Muscle layer of duodenum (tissue), 2 donors: ENCODE measurements at regions not wholly inside any gene's neighbourhood (a gene's known extent, or its start where the extent isn't known, plus 50 kb on each side); places are given as distances from the start of the nearest gene placed in this dataset.
"Not testable (repeated sequence)": the region's sequence is repeated elsewhere in the genome, so short reads cannot be mapped to it uniquely, and the experiment has no call there.

Experiments used
- H3K27ac ChIP-seq: one replicate; pipeline ENCODE4 v1.7.0; 2013; ENCODE audit warnings: mild to moderate bottlenecking, low read length
- H3K27me3 ChIP-seq: one replicate; pipeline ENCODE4 v1.7.0; 2013; ENCODE audit warnings: low read depth, mild to moderate bottlenecking, control low read depth, low read length
- H3K36me3 ChIP-seq, 2 donors: one replicate each; pipeline ENCODE4 v1.7.0; 2013; ENCODE audit warnings: low read length in 2 of 2, control low read depth in 1 of 2, mild to moderate bottlenecking in 1 of 2; ENCODE audit not compliant: insufficient read depth in 2 of 2, control insufficient read depth in 1 of 2
- H3K4me1 ChIP-seq, 2 donors: one replicate each; pipeline ENCODE4 v1.7.0; 2013; ENCODE audit warnings: low read length in 2 of 2, mild to moderate bottlenecking in 2 of 2, control low read depth in 1 of 2, moderate library complexity in 1 of 2; ENCODE audit not compliant: insufficient read depth in 2 of 2, control insufficient read depth in 1 of 2
- H3K4me3 ChIP-seq, 2 donors: one replicate each; pipeline ENCODE4 v1.7.0; 2013; ENCODE audit warnings: low read length in 2 of 2, low read depth in 1 of 2, mild to moderate bottlenecking in 1 of 2
- H3K9me3 ChIP-seq, 2 donors: one replicate each; pipeline ENCODE4 v1.7.0; 2013; ENCODE audit warnings: low read length in 2 of 2, control low read depth in 1 of 2, mild to moderate bottlenecking in 1 of 2; ENCODE audit not compliant: control insufficient read depth in 1 of 2
- donor health status: healthy.

DNA sequence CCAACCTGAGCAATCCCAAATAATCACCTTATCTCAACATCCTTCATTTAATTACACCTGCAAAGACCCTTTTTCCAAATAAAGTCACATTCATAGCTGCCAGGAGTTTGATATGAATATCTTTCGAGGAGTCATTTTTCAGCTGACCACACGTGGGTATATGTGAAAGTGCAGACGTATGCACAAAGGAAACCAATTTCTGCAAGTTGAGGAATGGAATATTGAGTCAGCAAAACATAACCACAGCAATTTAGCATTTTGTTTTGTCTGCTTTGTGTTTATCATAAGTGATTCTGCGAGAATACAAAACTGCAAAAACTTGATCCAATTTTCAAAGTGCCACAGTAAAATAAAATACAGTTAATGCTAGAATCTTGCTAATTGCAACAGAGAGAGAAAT, 295.9 kb downstream of the SUCLA2 start:
- Histone ChIP-seq H3K36me3 (no peaks in the 10 kb centered on the region), H3K27ac (no peak overlapping the region), H3K9me3 (no peaks in the 10 kb centered on the region), H3K27me3 (no peaks in the 10 kb centered on the region), H3K4me1 (no peaks in the 10 kb centered on the region), H3K4me3 (no peak overlapping the region)

DNA sequence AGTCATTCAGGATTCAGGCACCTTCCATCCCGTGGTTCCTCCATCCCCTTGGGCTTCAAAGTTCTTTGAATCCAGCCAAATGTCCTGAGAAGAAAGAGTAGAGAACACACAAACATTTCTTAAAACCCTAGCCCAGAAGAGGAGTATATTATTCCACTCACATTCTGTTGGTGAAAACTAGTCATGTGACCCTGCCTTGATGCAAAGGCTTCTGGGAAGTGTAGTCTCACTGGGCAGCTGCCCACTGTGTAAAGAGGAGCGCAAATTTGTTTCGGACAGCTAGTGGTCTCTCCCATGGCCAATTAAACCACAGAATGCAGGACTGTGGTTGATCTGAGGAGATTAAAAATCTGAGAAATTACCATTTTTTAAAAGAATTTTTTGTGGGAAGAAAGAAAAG, 304.4 kb downstream of the SUCLA2 start:
- H3K4me1 ChIP-seq: no peaks in the 10 kb centered on the region
- no peak overlapping the region for H3K4me3 ChIP-seq
- H3K27me3 ChIP-seq: no peaks in the 10 kb centered on the region
- no peak overlapping the region for H3K27ac ChIP-seq
- H3K9me3 ChIP-seq: no peaks in the 10 kb centered on the region
- H3K36me3 ChIP-seq: no peaks in the 10 kb centered on the region

DNA sequence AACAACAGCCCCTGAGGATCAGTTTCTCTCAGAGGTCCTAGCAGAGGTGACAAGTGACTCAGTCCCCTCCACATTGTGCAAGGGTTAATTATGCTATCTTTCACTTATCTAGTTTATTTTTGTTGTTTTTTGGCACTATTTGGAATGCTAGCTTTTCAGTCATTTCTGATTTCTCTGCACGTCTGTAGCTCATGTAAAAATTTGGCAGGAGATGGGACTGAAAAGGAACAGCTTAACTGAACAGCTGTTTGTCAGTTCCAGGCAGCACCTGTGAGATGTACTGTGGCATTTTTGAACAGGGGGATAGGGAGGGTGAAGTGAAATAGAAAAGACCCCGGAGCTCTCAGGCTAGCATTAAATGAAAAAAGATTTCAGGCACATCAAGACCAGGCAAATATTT, 313.5 kb downstream of the SUCLA2 start:
- Histone ChIP-seq H3K27ac (no peak overlapping the region), H3K27me3 (no peaks in the 10 kb centered on the region), H3K4me3 (no peak overlapping the region), H3K36me3 (no peaks in the 10 kb centered on the region), H3K9me3 (peaks cover 0 to 2% of the 10 kb centered on the region in 2 donors), H3K4me1 (no peaks in the 10 kb centered on the region)

DNA sequence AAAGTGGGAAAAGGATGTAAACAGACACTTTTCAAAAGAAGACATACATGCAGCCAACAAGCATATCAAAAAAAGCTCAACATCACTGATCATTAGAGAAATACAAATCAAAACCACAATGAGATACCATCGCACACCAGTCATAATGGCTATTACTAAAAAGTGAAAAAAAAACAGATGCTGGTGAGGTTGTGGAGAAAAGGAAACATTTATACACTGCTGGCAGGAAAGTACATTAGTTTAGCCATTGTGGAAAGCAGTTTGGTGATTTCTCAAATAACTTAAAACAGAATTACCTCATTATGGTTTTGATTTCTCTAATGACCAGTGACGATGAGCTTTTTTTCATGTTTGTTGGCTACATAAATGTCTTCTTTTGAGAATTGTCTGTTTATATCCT, 315.9 kb downstream of the SUCLA2 start:
- H3K27ac ChIP-seq, H3K9me3 ChIP-seq, H3K27me3 ChIP-seq, H3K36me3 ChIP-seq, H3K4me3 ChIP-seq, H3K4me1 ChIP-seq: not testable (repeated sequence)

DNA sequence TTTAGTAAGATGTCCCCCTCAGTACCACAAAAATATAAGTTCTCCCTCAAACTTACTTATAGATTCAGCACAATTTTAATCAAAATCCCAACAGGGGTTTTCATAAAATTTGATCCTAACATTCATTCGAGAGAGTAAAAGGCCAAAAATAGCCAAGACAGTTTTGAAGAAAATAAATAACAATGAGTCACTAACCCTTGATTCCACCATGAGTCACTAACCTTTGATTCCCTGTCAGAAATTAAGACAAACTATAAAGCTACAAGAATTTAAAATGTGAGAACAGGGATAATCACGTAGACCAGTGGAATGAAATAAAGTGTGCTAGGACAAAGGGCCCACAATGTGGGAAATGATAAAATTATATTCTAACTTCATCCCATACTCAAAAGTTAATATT, 320.3 kb downstream of the SUCLA2 start:
- peaks cover 0 to 2% of the 10 kb centered on the region in 2 donors for H3K9me3 ChIP-seq
- no peaks in the 10 kb centered on the region for H3K4me1 ChIP-seq
- H3K4me3 ChIP-seq: no peak overlapping the region
- no peaks in the 10 kb centered on the region for H3K36me3 ChIP-seq
- no peak overlapping the region for H3K27ac ChIP-seq
- no peaks in the 10 kb centered on the region for H3K27me3 ChIP-seq

DNA sequence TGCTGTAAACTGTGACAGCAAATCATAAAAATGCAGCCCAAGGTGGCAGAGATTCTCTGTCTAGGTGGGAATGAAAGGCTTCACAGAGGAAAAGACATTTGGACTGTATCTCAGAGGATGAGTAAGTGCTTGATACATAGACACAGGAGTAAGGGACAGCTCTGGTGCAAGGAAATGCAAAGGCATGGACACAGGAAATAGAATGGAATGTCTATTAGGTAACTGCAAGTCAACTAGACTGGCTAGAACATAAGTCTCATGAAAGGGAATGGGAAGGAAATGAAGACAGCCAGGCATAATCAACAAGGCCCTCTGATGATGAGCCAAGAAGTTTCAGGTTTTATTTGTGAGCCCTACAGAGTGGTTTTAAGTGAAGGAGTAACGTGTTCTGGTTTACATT, 321.7 kb downstream of the SUCLA2 start:
- Histone ChIP-seq H3K4me3 (no peak overlapping the region), H3K4me1 (no peaks in the 10 kb centered on the region), H3K9me3 (peaks cover 0 to 2% of the 10 kb centered on the region in 2 donors), H3K36me3 (no peaks in the 10 kb centered on the region), H3K27ac (no peak overlapping the region), H3K27me3 (no peaks in the 10 kb centered on the region)

DNA sequence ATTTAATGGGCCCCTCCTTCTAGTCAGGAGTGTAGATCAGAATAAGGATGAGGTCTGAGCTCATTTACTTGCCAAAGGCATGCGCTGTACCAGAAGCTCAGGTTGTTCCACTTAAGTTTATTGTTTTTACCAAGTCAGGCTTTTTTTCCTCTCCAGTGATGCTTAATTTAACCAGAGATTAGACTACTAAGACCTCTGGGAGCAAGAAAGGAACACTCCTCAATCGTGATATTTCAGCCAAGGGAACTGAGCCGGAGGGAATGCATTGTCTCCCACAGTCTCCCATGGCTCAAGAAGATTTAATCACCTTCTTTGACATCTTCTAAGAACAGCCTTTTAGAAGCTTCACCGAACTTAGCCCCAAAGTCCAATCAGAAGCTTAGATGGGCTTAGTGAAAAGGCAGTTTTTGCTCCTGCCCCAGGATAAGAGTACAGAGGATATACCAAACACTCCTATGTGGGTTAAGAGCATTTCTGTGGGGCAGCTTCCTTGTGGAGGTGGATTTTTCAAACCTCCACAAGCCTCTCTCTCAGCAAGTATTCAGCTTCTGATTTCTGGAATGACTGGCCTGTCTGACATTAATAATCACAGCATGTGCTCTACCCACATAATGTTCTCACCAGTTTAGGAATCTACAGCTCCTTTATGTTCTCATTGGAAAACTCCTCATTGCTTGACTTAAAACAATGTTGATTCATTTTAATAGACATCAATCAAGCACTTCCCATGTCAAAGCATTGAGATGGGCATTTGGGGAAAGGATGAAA, 322.7 kb downstream of the SUCLA2 start:
- Histone ChIP-seq H3K4me1 (no peaks in the 10 kb centered on the region), H3K27ac (no peak overlapping the region), H3K36me3 (no peaks in the 10 kb centered on the region), H3K4me3 (no peak overlapping the region), H3K27me3 (no peaks in the 10 kb centered on the region), H3K9me3 (no peaks in the 10 kb centered on the region)

DNA sequence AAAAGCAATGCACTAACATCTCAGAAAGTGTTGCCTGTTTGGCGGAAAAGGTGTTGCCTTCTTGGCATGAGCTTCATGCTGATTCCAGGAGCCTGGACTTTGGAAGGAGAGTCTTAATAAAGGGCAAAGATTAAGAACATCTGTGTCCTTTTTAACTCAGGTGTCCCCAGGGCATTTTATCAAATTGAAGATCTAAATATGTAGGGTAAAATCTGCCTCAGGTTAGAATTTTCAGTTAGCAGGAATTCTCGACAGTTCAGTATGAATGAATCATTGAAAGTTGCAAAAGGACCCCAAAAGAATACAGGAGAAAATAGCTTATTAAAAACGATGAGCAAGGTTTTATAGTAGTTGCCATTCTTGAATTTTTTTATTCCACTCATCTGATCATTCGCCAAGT, 325.2 kb downstream of the SUCLA2 start:
- Histone ChIP-seq H3K9me3 (no peaks in the 10 kb centered on the region), H3K27me3 (no peaks in the 10 kb centered on the region)

DNA sequence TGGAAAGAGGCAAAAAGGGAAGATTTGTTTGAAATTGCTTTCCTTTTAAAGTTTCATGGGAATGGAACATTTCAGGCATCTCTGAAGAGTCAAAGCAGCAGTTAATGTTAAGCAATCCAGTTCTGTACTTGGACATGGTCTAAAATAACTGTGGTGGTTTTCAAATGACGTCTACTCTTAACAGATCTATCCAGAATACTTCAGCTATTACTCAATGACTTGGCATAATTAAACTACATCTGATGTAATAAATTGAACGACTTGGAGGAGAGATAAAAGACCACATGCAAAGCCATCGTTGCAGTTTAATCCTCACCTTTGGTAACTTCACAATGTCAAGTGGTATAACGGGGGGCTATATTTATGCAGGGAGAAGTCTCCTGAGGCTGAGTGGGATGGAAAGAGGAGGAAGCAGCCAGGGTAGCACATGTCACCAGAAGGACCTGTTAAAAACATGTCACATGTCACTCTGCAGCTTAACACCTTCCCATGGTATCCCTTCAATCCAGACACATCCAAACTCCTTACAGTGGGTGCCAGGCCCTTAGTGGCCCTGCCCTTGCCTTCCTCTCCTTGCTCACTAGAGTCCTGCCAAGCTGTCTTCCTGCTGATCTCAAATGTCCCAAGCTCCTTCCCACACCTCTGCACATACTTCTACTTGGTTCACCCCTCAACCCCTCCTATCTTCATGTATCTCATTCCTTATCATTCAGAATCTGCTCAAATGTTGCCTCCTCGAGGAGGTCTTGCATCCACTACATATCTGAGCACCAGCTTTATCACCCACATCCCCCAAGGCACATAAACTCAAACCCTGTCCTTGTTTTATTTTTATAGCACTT, 327.8 kb downstream of the SUCLA2 start:
- no peaks in the 10 kb centered on the region for H3K9me3 ChIP-seq
- H3K4me3 ChIP-seq: no peak overlapping the region
- no peaks in the 10 kb centered on the region for H3K27me3 ChIP-seq
- H3K4me1 ChIP-seq: no peaks in the 10 kb centered on the region
- no peak overlapping the region for H3K27ac ChIP-seq
- no peaks in the 10 kb centered on the region for H3K36me3 ChIP-seq

More for the DNA sequence above, 325.2 kb downstream of the SUCLA2 start:
- no peaks in the 10 kb centered on the region for H3K4me1 ChIP-seq
- no peak overlapping the region for H3K27ac ChIP-seq
- H3K4me3 ChIP-seq: no peak overlapping the region
- no peaks in the 10 kb centered on the region for H3K36me3 ChIP-seq

DNA sequence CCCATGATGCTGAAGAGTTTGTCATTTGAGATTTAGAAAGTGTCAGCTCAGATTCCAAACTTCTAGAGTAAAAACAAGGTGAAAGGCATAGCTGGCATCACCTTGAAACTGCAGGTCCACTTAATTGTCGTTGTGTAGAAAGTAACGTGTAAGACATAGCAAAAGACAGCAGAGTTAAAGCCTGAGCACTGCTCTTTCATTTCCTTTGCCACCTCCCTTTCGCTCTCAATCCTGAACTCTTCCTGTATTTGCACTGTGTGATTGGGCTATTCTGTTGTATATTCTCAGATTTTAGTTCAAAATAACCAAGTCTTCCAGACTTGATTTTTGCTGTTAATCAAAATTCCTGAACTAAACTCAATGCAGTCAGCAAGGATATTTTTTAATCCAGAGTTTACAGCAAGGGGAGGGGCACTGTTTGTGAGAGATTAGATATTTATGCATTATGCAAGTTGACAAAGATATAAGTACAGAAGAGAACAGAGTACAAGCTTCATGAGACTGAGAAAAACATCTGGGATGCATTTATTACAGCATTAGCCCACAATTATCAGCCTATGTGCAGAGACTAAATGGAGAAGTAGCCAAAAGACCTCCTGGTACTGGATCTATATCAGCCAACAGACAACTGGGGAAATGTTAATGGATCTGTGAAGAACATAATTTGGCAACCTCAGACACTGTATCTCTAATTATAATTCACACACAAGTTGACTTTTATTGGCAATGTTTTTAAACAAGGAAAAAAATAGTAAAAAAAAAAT, 328.6 kb downstream of the SUCLA2 start:
- Histone ChIP-seq H3K4me3 (no peak overlapping the region), H3K27me3 (no peaks in the 10 kb centered on the region), H3K4me1 (no peaks in the 10 kb centered on the region), H3K9me3 (no peaks in the 10 kb centered on the region), H3K36me3 (no peaks in the 10 kb centered on the region), H3K27ac (peak overlapping the region; percentile 2)

DNA sequence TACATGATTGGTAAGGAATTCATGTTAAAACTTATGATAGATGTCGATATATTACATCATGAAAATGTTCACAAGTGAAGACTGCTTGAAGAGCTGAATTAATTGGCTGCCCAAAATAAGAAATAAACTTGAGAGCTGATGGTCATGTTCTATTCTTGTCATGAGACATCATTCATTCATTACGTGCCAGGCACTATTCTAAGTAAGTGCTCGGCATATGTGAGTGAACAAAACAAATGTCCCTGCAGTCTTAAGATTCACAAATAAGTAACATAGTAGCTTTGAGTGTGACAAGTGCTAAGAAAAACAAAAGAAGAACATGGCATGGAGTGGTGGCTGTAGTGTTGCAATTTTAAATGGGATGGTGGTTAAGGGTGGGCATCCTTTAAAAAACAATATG, 329.3 kb downstream of the SUCLA2 start:
- Histone ChIP-seq H3K4me3 (no peak overlapping the region), H3K4me1 (no peaks in the 10 kb centered on the region), H3K27me3 (no peaks in the 10 kb centered on the region), H3K36me3 (no peaks in the 10 kb centered on the region), H3K9me3 (no peaks in the 10 kb centered on the region), H3K27ac (peak overlapping the region; percentile 2)
